ENCODE measurements at regions not wholly inside any gene's neighbourhood (a gene's known extent, or its start where the extent isn't known, plus 50 kb on each side); places are given as distances from the start of the nearest gene placed in this dataset.
A peak's percentile ranks its signal among the peaks of the same experiment; 100 is the strongest.
"Not testable (repeated sequence)": the region's sequence is repeated elsewhere in the genome, so short reads cannot be mapped to it uniquely, and the experiment has no call there.

GRCh38 chr15:66963084-66963483, 102.3 kb upstream of the SMAD3 start:
- no peak for DNase-seq (ENCODE audit: low read depth)

- no peak for DNase-seq (ENCODE audit: low read depth)
Observed at GRCh38 chr15:66963710-66964109, 101.7 kb upstream of the SMAD3 start.

GRCh38 chr15:66964111-66964738, 101.2 kb upstream of the SMAD3 start:
- no peak for DNase-seq (ENCODE audit: low read depth)

GRCh38 chr15:66964791-66965190, 100.6 kb upstream of the SMAD3 start:
- DNase-seq (ENCODE audit: low read depth) = no peak

GRCh38 chr15:66965201-66965900, 100.1 kb upstream of the SMAD3 start:
- no peak for DNase-seq (ENCODE audit: low read depth)

GRCh38 chr15:66966256-66966655, 99.1 kb upstream of the SMAD3 start:
- DNase-seq (ENCODE audit: low read depth) = no peak

GRCh38 chr15:66968806-66969596, 96.4 kb upstream of the SMAD3 start:
- DNase-seq (ENCODE audit: low read depth) = no peak

- DNase-seq (ENCODE audit: low read depth) = not testable (repeated sequence)
Observed at GRCh38 chr15:66974131-66974530, 91.3 kb upstream of the SMAD3 start.

GRCh38 chr15:66976106-66976640, 89.2 kb upstream of the SMAD3 start:
- not testable (repeated sequence) for DNase-seq (ENCODE audit: low read depth)

GRCh38 chr15:66980326-66980725, 85.1 kb upstream of the SMAD3 start:
- peak; percentile 56 for DNase-seq (ENCODE audit: low read depth)

GRCh38 chr15:66981771-66982170, 83.6 kb upstream of the SMAD3 start:
- DNase-seq (ENCODE audit: low read depth) = no peak

- peak; percentile 42 for DNase-seq (ENCODE audit: low read depth)
Observed at GRCh38 chr15:66982250-66982649, 83.2 kb upstream of the SMAD3 start.

- DNase-seq (ENCODE audit: low read depth) = peak; percentile 40
Observed at GRCh38 chr15:66982816-66983215, 82.6 kb upstream of the SMAD3 start.

GRCh38 chr15:66985653-66986052, 79.7 kb upstream of the SMAD3 start:
- no peak for DNase-seq (ENCODE audit: low read depth)

GRCh38 chr15:66986951-66987350, 78.5 kb upstream of the SMAD3 start:
- DNase-seq (ENCODE audit: low read depth) = no peak

GRCh38 chr15:66993090-66993489, 72.3 kb upstream of the SMAD3 start:
- no peak for DNase-seq (ENCODE audit: low read depth)

- DNase-seq (ENCODE audit: low read depth) = no peak
Observed at GRCh38 chr15:66993874-66994696, 71.3 kb upstream of the SMAD3 start.

GRCh38 chr15:66994927-66995656, 70.3 kb upstream of the SMAD3 start:
- DNase-seq (ENCODE audit: low read depth) = peak; percentile 64

GRCh38 chr15:66996094-66996493, 69.3 kb upstream of the SMAD3 start:
- no peak for DNase-seq (ENCODE audit: low read depth)

GRCh38 chr15:66997212-66997611, 68.2 kb upstream of the SMAD3 start:
- peak; percentile 71 for DNase-seq (ENCODE audit: low read depth)

- not testable (repeated sequence) for DNase-seq (ENCODE audit: low read depth)
Observed at GRCh38 chr15:66998234-66998633, 67.2 kb upstream of the SMAD3 start.
